ENCODE measurements at regions not wholly inside any gene's neighbourhood (a gene's known extent, or its start where the extent isn't known, plus 50 kb on each side); places are given as distances from the start of the nearest gene placed in this dataset.

DNA sequence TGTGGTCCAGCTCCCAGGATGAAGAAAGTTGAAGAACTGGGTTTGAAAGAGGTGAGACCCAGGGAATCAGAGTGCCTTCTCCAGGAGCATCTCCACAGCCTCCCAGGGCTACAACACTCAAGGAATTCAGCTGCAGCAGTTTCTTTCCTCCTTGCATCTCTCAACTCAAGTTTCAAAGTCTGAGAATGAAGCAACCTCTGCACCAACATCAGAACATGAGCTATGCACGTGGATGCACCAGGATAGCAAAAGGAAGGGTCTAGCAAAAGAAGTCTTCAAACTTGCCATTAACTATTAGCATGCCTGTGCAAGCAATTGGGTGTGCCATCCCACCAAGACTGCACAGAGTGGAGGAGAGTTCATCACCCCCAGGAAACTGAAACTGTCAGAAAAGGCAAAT lies 193.9 kb downstream of the OTOR start:
- Histone ChIP-seq H3K4me1 (ENCODE audit: control insufficient read depth, insufficient read depth, low read length) (no peaks in the 10 kb centered on the region), H3K36me3 (ENCODE audit: control insufficient read depth, insufficient read depth, low read length) (no peaks in the 10 kb centered on the region), H3K27ac (ENCODE audit: low read length) (no peak overlapping the region), H3K27me3 (ENCODE audit: control insufficient read depth, insufficient read depth, low read length) (no peaks in the 10 kb centered on the region), H3K9me3 (ENCODE audit: control insufficient read depth, insufficient read depth, low read length) (no peaks in the 10 kb centered on the region), H3K4me3 (ENCODE audit: low read length) (no peak overlapping the region)
- no peaks in the 10 kb centered on the region for H3K27me3 Mint-ChIP-seq (ENCODE audit: low read depth in 2 of 2)
- no peak for ATAC-seq
- H3K9me3 Mint-ChIP-seq, result peaks cover 6 to 8% of the 10 kb centered on the region in 2 donors
- H3K36me3 Mint-ChIP-seq, result no peaks in the 10 kb centered on the region
- no peaks in the 10 kb centered on the region for H3K4me1 Mint-ChIP-seq
- H3K4me3 Mint-ChIP-seq, result no peak overlapping the region
- WGBS (ENCODE audit: insufficient coverage), result 67% methylated on average over 1 of the region's 1 CpG
- H3K27ac Mint-ChIP-seq, result no peak overlapping the region
- no peak for TF ChIP-seq CTCF (IDR thresholded peaks at IDR 0.05)
- DNase-seq, result no peak
- intact Hi-C loops (cut with micrococcal nuclease), result no loop called here

DNA sequence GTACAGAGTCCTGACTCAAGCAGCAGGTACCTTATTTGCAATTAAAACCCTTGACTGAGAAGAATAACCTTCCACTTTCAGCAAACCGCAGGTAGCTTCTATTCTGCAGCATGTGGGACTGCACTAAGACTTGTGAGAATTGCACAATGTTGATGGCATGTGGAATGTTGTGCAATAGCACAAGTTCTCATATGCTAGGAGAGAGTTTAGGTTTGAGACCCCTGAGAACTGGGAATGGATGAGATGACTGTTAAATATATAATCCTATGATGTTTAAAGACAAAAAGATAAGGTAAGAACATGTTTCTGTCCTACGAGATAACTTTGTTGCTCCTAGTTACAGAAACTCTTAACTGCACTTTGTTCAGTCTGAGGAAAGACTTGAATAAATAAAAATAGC lies 194.6 kb downstream of the OTOR start:
- 57% methylated on average over 1 of the region's 2 CpGs for WGBS (ENCODE audit: insufficient coverage)
- no peak for TF ChIP-seq CTCF (IDR thresholded peaks at IDR 0.05)
- intact Hi-C loops (cut with micrococcal nuclease), result no loop called here
- H3K36me3 Mint-ChIP-seq, result no peaks in the 10 kb centered on the region
- no peak overlapping the region for H3K4me3 ChIP-seq (ENCODE audit: low read length)
- no peak for ATAC-seq
- H3K9me3 ChIP-seq (ENCODE audit: control insufficient read depth, insufficient read depth, low read length), result no peaks in the 10 kb centered on the region
- no peak overlapping the region for H3K4me3 Mint-ChIP-seq
- H3K27ac Mint-ChIP-seq, result no peak overlapping the region
- H3K27me3 Mint-ChIP-seq (ENCODE audit: low read depth in 2 of 2), result no peaks in the 10 kb centered on the region
- H3K9me3 Mint-ChIP-seq, result peaks cover 6 to 8% of the 10 kb centered on the region in 2 donors
- no peak for DNase-seq
- H3K4me1 Mint-ChIP-seq, result no peaks in the 10 kb centered on the region
- no peak overlapping the region for H3K27ac ChIP-seq (ENCODE audit: low read length)
- no peaks in the 10 kb centered on the region for H3K27me3 ChIP-seq (ENCODE audit: control insufficient read depth, insufficient read depth, low read length)
- H3K36me3 ChIP-seq (ENCODE audit: control insufficient read depth, insufficient read depth, low read length), result no peaks in the 10 kb centered on the region
- H3K4me1 ChIP-seq (ENCODE audit: control insufficient read depth, insufficient read depth, low read length), result no peaks in the 10 kb centered on the region

DNA sequence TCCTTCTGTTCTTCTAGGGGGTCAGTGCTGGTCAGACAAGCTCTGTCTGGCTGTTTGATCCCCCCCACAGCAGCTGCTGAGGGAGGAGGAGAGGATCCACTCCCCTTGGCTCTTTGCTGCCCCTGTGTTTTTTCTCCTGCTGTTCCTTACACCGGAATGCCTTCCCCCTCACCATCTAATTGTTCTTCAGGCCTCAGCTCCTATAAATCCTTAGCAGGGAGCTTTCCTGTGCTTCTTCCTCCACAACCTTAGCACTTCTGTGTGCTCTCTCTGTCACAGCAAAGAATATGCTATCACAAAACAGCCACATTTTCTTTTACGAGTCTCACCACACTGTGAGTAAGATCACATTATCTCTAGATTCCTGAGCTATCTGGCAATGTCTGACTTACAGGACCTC lies 196.6 kb downstream of the OTOR start:
- no peak overlapping the region for H3K4me3 Mint-ChIP-seq
- no peak for TF ChIP-seq CTCF (IDR thresholded peaks at IDR 0.05)

GRCh38 chr20:16945619-16946018 lies 197.5 kb downstream of the OTOR start:
- Mint-ChIP-seq H3K4me1 (no peaks in the 10 kb centered on the region), H3K36me3 (no peaks in the 10 kb centered on the region), H3K27me3 (ENCODE audit: low read depth in 2 of 2) (no peaks in the 10 kb centered on the region), H3K9me3 (peaks cover 6 to 13% of the 10 kb centered on the region in 2 donors), H3K4me3 (no peak overlapping the region), H3K27ac (no peak overlapping the region)
- no peaks in the 10 kb centered on the region for H3K27me3 ChIP-seq (ENCODE audit: control insufficient read depth, insufficient read depth, low read length)
- no peak for TF ChIP-seq CTCF (IDR thresholded peaks at IDR 0.05)
- no peaks in the 10 kb centered on the region for H3K4me1 ChIP-seq (ENCODE audit: control insufficient read depth, insufficient read depth, low read length)
- H3K27ac ChIP-seq (ENCODE audit: low read length), result no peak overlapping the region
- ATAC-seq (no peak), DNase-seq (no peak)
- peaks cover 3% of the 10 kb centered on the region for H3K9me3 ChIP-seq (ENCODE audit: control insufficient read depth, insufficient read depth, low read length)
- H3K4me3 ChIP-seq (ENCODE audit: low read length), result no peak overlapping the region
- no peaks in the 10 kb centered on the region for H3K36me3 ChIP-seq (ENCODE audit: control insufficient read depth, insufficient read depth, low read length)
- intact Hi-C loops (cut with micrococcal nuclease), result no loop called here

More for the DNA sequence above, 196.6 kb downstream of the OTOR start:
- ATAC-seq (no peak), DNase-seq (no peak)
- Histone ChIP-seq H3K27me3 (ENCODE audit: control insufficient read depth, insufficient read depth, low read length) (no peaks in the 10 kb centered on the region), H3K27ac (ENCODE audit: low read length) (no peak overlapping the region), H3K4me3 (ENCODE audit: low read length) (no peak overlapping the region), H3K4me1 (ENCODE audit: control insufficient read depth, insufficient read depth, low read length) (no peaks in the 10 kb centered on the region), H3K9me3 (ENCODE audit: control insufficient read depth, insufficient read depth, low read length) (peaks cover 3% of the 10 kb centered on the region), H3K36me3 (ENCODE audit: control insufficient read depth, insufficient read depth, low read length) (no peaks in the 10 kb centered on the region)
- intact Hi-C loops (cut with micrococcal nuclease), result no loop called here
- peaks cover 6 to 13% of the 10 kb centered on the region in 2 donors for H3K9me3 Mint-ChIP-seq
- WGBS (ENCODE audit: insufficient coverage), result 13% methylated on average over 2 of the region's 2 CpGs
- H3K36me3 Mint-ChIP-seq, result no peaks in the 10 kb centered on the region
- no peak overlapping the region for H3K27ac Mint-ChIP-seq
- H3K27me3 Mint-ChIP-seq (ENCODE audit: low read depth in 2 of 2), result no peaks in the 10 kb centered on the region
- no peaks in the 10 kb centered on the region for H3K4me1 Mint-ChIP-seq

All from natural killer cell (primary cell).